Fibroblast of the conjunctiva (primary cell): ENCODE measurements at regions not wholly inside any gene's neighbourhood (a gene's known extent, or its start where the extent isn't known, plus 50 kb on each side); places are given as distances from the start of the nearest gene placed in this dataset.
"Not testable (repeated sequence)": the region's sequence is repeated elsewhere in the genome, so short reads cannot be mapped to it uniquely, and the experiment has no call there.

Experiments used
- DNase-seq: peaks from one replicate; pipeline ENCODE4 v3.0.0-alpha.2; 2010; ENCODE audit warnings: low read depth

DNA sequence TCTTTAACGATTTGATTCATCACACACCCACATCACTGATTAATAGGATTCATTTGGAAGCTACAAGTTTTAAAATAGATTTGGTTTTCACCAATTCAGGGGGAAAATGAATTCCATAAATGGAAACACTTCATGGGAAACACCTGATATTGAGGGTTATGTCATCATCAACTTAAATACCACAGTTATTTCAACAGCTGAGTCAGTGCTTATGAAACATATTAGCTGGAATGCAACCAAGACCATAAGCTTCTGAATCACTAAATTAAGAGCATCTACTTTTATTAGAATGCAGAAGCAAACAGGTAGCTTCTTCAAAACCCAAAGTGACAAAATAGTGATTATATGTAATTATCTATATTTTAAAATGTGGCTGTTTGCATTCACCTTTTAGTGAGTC lies 207.8 kb upstream of the DCAF8L1 start:
- peak; percentile 28 for DNase-seq

- no peak for DNase-seq
Measured at GRCh38 chrX:28188526-28188925, 207.3 kb upstream of the DCAF8L1 start.

DNA sequence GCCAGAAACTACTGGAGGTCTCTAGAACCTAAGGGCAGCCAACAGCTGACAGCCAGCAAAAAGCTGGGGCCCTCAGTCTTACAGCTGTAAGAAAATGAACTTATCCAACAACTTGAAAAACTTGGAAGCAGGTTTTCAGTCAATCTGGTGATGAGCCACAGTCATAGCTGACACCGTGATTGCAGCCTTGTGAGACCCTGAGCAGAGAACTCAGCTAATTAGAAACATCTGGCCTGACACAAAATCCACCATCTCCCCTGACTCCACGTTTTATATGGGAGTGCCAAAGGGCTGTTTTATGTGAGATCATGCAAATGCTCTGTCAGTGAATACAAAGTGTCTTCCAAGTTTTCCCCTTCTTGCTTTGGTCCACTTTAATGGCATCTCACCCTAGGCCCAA lies 198.8 kb upstream of the DCAF8L1 start:
- DNase-seq = no peak

- no peak for DNase-seq
Measured at GRCh38 chrX:28178206-28178605, 197.0 kb upstream of the DCAF8L1 start.

DNA sequence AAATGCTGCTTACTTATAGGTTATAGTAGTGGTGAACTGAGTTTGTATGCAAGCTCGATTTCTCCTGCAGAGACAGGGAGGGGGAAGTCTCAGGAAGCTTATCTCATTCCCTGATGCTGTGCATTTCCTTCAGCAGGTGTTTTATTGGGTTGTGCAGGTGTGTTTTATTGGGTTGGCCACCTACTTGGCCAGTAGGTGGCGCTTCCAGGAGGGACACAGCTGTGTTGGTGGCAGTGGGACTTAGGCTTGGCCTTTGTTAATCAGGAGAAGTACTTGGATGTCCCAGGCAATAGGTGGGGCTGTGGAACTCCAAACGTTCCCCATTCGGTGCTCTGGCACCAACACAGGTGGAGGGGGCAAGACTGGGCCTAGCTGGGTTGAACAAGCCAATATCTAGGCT lies 196.0 kb upstream of the DCAF8L1 start:
- no peak for DNase-seq

- no peak for DNase-seq
Measured at GRCh38 chrX:28170713-28171112, 189.5 kb upstream of the DCAF8L1 start.

DNA sequence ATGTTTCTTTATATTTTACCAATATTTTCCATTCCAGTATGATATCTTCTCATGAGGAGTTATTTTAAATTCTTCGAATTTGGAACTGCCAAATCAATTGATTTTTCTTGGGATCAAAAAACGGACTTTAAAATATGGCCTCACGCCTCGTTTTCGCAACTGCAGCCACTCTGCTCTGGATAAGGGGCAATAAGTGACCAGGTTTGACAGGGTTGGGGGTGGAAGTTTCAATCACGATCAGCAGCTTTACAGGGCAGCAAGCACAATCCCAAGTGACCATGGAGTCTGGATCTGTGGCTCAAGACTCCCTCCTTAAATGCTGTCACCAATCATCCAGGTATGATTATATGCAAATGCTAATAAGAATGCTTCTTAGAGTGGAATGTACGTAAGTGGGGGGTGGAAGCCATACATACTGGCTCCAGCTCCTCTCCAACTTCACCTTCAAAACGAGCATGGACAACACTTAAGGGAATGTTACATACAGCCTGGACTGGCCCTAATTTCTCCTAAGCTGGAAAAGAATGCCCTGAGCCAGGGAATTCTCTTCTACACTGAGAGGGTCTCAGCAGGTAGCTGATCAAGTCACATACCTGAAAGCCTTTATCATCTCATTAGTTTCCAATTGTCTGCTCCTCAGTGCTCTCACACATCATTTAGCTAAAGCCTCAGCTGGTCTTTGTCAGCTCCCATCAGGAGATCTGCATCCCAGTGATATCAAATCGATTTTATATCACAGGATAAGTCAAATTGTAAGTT lies 176.9 kb upstream of the DCAF8L1 start:
- DNase-seq = no peak

GRCh38 chrX:28152263-28152662 lies 171.0 kb upstream of the DCAF8L1 start:
- not testable (repeated sequence) for DNase-seq

DNA sequence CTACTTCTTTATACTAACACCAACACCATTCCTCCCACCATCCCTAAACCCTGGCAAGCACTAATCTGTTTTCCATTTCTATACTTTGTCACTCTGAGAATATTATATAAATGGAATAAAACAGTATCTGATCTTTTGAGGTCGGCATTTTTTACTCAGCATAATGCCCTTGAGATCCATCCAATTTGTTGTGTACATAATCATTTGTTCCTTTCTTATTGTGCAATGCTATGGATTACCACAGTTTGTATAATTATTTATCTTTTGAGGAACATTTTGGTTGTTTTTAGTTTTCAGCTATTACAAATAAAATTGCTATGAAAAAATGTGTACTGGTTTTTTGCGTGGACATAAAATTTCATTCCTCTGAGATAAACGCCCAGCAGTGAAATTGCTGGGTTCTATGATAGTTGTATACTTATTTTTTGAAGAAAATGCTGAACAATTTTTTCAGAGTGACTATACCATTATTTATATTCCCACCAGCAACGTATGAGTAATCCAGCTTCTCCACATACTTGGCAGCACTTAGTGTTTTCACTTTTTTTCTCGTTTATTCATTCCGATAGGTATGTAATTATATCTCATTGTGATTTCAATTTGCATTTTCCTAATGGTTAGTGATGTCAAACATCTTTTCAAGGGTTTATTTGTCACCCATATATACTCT lies 154.3 kb upstream of the DCAF8L1 start:
- DNase-seq = peak; percentile 3

DNA sequence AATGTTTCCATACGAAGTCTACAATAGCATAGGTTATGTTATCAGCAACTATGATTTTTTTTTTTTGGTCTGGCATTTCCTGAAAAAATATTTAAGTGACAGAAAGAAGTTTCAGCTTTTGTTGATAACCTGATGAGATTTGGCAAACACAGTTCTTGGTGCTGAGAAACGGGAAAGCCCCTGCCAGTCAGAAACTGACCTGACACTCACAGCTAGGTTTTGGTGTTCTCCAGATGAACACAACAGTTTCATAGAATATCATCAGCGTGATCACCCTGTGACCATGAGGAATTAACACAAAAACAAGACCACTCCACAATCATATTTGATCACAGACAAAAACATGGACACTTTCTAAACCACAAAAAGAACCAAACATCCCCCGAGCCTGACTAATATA lies 152.5 kb upstream of the DCAF8L1 start:
- no peak for DNase-seq

- no peak for DNase-seq
Measured at GRCh38 chrX:28127662-28128061, 146.4 kb upstream of the DCAF8L1 start.

GRCh38 chrX:28126886-28127285 lies 145.6 kb upstream of the DCAF8L1 start:
- DNase-seq = no peak

DNA sequence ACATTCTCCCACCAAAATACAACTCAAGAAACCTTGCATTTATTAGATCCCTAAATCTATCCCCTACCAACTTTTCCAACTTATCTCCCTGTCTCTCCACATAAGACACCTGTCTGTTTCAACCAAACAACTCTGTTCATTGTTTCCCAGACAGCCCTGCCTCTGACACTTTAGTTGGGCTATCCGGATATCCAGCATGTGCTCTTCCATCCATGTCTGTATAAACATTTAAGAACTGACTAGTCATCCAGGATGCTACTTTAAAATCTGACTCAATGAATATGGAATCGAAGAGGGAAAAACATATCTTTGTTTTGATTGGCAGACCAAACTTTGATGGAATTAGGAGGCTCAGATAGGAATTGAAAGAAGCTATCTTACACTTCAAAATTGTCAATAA lies 143.2 kb upstream of the DCAF8L1 start:
- DNase-seq = no peak

- DNase-seq = not testable (repeated sequence)
Measured at GRCh38 chrX:28120580-28121245, 139.5 kb upstream of the DCAF8L1 start.

DNA sequence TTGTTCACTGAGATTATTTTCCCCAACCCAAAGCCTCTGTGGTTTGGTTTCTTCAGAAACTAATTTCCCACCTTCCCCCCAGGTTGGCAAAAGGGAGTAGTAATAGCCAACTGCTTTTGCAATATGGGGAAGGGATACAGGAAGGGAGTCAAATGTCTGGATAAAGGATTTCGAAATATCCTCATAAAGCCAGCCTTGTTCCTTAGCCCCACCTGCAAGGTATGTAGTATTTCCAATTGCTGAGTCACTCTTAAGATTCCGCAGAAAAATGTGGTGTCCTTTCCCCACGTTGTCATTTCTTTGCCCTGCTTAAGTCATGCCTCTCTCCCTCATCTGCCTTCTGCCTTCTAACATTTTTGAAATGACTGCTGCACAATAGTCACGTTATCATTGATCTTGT lies 138.8 kb upstream of the DCAF8L1 start:
- DNase-seq = no peak

- no peak for DNase-seq
Measured at GRCh38 chrX:28108186-28108945, 127.1 kb upstream of the DCAF8L1 start.

DNA sequence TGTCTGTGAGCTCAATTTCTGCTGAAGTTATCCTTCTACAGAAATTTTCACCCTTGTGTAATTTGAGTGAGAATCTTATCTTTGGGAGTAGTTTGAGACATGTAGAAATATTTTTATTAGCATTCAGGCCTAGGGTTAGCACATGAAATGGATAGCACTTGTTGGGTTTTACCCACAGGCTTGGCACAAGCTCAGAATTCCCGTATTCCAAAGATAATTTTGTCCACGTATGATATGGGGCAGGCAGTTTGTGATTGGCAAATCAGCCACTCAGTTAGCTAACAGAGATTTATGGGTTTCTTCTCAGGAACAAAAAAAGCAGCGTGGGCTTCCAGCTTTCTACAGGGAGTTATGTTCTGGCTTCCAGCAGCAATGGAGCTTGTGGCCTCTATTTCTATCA lies 117.9 kb upstream of the DCAF8L1 start:
- no peak for DNase-seq

GRCh38 chrX:28085653-28086052 lies 104.4 kb upstream of the DCAF8L1 start:
- DNase-seq = no peak

- DNase-seq = no peak
Measured at GRCh38 chrX:28058901-28059300, 77.7 kb upstream of the DCAF8L1 start.

GRCh38 chrX:28042826-28043564 lies 61.7 kb upstream of the DCAF8L1 start:
- no peak for DNase-seq

- no peak for DNase-seq
Measured at GRCh38 chrX:28042260-28042659, 61.0 kb upstream of the DCAF8L1 start.

DNA sequence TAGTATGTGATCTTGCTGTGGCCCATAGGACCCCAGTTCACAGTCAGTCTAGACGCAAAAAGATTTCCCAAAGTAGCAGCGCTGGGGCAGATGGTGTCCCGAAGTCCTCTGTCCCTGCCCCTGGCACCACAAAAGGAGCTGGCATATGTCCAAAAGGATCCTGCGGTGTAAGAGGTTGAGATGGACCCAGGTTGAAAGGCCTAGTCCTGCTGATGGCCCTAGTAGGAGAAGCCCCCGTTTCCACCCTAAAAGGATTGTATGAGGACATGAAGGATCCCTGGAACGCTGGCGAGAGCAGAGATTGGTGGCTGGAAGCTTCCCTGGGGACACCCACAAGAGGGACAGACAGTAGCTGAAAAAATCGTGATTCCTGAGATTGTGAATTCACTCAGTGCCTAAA lies 58.0 kb upstream of the DCAF8L1 start:
- no peak for DNase-seq
